RCC 7860 (cell line): ENCODE measurements at regions not wholly inside any gene's neighbourhood (a gene's known extent, or its start where the extent isn't known, plus 50 kb on each side); places are given as distances from the start of the nearest gene placed in this dataset.
"Not testable (repeated sequence)": the region's sequence is repeated elsewhere in the genome, so short reads cannot be mapped to it uniquely, and the experiment has no call there.

Experiments used
- DNase-seq: peaks from one replicate; pipeline ENCODE4 v3.0.0-alpha.2; 2015; ENCODE audit warnings: low spot score
- FAIRE-seq: peaks from 2 replicates; lab custom pipeline; 2012; peaks lifted over from hg19 to GRCh38; lab: Jason Lieb, UNC

- no peak for DNase-seq
- FAIRE-seq, result no peak
Observed at GRCh38 chr18:39627936-39628335, 2062.3 kb upstream of the CELF4 start.

- FAIRE-seq (no peak), DNase-seq (no peak)
Observed at GRCh38 chr18:39624961-39625360, 2059.4 kb upstream of the CELF4 start.

GRCh38 chr18:39622431-39622830 is 2056.8 kb upstream of the CELF4 start:
- no peak for FAIRE-seq
- no peak for DNase-seq

GRCh38 chr18:39620551-39621168 is 2055.1 kb upstream of the CELF4 start:
- FAIRE-seq (no peak), DNase-seq (no peak)

GRCh38 chr18:39618265-39619003 is 2052.8 kb upstream of the CELF4 start:
- FAIRE-seq (no peak), DNase-seq (no peak)

GRCh38 chr18:39611381-39612100 is 2045.9 kb upstream of the CELF4 start:
- FAIRE-seq, result no peak

GRCh38 chr18:39607034-39607433 is 2041.4 kb upstream of the CELF4 start:
- no peak for DNase-seq
- FAIRE-seq, result no peak

More at GRCh38 chr18:39611381-39612100, 2045.9 kb upstream of the CELF4 start:
- no peak for DNase-seq

- DNase-seq (no peak), FAIRE-seq (no peak)
Observed at GRCh38 chr18:39604836-39605235, 2039.2 kb upstream of the CELF4 start.

GRCh38 chr18:39602131-39602530 is 2036.5 kb upstream of the CELF4 start:
- no peak for DNase-seq

GRCh38 chr18:39600894-39601293 is 2035.3 kb upstream of the CELF4 start:
- FAIRE-seq, result no peak
- no peak for DNase-seq

More at GRCh38 chr18:39602131-39602530, 2036.5 kb upstream of the CELF4 start:
- FAIRE-seq, result no peak

- DNase-seq, result no peak
- FAIRE-seq, result no peak
Observed at GRCh38 chr18:39599251-39599650, 2033.7 kb upstream of the CELF4 start.

- FAIRE-seq (no peak), DNase-seq (no peak)
Observed at GRCh38 chr18:39596891-39597290, 2031.3 kb upstream of the CELF4 start.

- FAIRE-seq (no peak), DNase-seq (no peak)
Observed at GRCh38 chr18:39596221-39596620, 2030.6 kb upstream of the CELF4 start.

- DNase-seq (no peak), FAIRE-seq (no peak)
Observed at GRCh38 chr18:39594206-39594605, 2028.6 kb upstream of the CELF4 start.

GRCh38 chr18:39591649-39592048 is 2026.1 kb upstream of the CELF4 start:
- FAIRE-seq, result no peak
- DNase-seq, result no peak

- no peak for FAIRE-seq
- DNase-seq, result no peak
Observed at GRCh38 chr18:39589496-39589895, 2023.9 kb upstream of the CELF4 start.

GRCh38 chr18:39587586-39587985 is 2022.0 kb upstream of the CELF4 start:
- DNase-seq, result no peak
- FAIRE-seq, result no peak

- FAIRE-seq (no peak), DNase-seq (no peak)
Observed at GRCh38 chr18:39586741-39587140, 2021.1 kb upstream of the CELF4 start.

- DNase-seq, result no peak
- no peak for FAIRE-seq
Observed at GRCh38 chr18:39574897-39575296, 2009.3 kb upstream of the CELF4 start.

- FAIRE-seq (no peak), DNase-seq (no peak)
Observed at GRCh38 chr18:39571511-39571910, 2005.9 kb upstream of the CELF4 start.

- not testable (repeated sequence) for FAIRE-seq, DNase-seq
Observed at GRCh38 chr18:39565551-39566230, 2000.1 kb upstream of the CELF4 start.
